Suprapubic skin (tissue), 4 donors: ENCODE measurements at regions not wholly inside any gene's neighbourhood (a gene's known extent, or its start where the extent isn't known, plus 50 kb on each side); places are given as distances from the start of the nearest gene placed in this dataset.

ENCODE experiments used
- POLR2A ChIP-seq, 2 donors: fragments of 450-650 bp; IDR thresholded peaks; one replicate each; pipeline ENCODE4 v1.6.1; 2017; ENCODE audit warnings: antibody characterized with exemption in 2 of 2, mild to moderate bottlenecking in 2 of 2, moderate library complexity in 2 of 2
- POLR2AphosphoS5 ChIP-seq, 3 donors: sonication (generic); formaldehyde crosslinking; IDR thresholded peaks; one replicate each; pipeline ENCODE4 v1.6.1; 2017; ENCODE audit warnings: antibody characterized with exemption in 3 of 3
- TF ChIP-seq, protein P1 (sequence below), 2 donors: fragments of 200-600 bp in 1 of 2; fragments of 450-650 bp in 1 of 2; sonication (generic) in 1 of 2; IDR thresholded peaks; one replicate each; pipeline ENCODE4 v1.5.1; 2016 to 2019; ENCODE audit warnings: antibody characterized with exemption in 2 of 2, mild to moderate bottlenecking in 1 of 2, moderate library complexity in 1 of 2

- TF ChIP-seq, protein P1, sequence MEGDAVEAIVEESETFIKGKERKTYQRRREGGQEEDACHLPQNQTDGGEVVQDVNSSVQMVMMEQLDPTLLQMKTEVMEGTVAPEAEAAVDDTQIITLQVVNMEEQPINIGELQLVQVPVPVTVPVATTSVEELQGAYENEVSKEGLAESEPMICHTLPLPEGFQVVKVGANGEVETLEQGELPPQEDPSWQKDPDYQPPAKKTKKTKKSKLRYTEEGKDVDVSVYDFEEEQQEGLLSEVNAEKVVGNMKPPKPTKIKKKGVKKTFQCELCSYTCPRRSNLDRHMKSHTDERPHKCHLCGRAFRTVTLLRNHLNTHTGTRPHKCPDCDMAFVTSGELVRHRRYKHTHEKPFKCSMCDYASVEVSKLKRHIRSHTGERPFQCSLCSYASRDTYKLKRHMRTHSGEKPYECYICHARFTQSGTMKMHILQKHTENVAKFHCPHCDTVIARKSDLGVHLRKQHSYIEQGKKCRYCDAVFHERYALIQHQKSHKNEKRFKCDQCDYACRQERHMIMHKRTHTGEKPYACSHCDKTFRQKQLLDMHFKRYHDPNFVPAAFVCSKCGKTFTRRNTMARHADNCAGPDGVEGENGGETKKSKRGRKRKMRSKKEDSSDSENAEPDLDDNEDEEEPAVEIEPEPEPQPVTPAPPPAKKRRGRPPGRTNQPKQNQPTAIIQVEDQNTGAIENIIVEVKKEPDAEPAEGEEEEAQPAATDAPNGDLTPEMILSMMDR (IDR thresholded peaks at IDR 0.05), result no peak
- TF ChIP-seq POLR2A (IDR thresholded peaks at IDR 0.05) (no peak), POLR2AphosphoS5 (IDR thresholded peaks at IDR 0.05) (no peak)
Observed at GRCh38 chr11:98456308-98456680, 564.5 kb upstream of the CNTN5 start.
